ENCODE measurements at regions not wholly inside any gene's neighbourhood (a gene's known extent, or its start where the extent isn't known, plus 50 kb on each side); places are given as distances from the start of the nearest gene placed in this dataset.

DNA sequence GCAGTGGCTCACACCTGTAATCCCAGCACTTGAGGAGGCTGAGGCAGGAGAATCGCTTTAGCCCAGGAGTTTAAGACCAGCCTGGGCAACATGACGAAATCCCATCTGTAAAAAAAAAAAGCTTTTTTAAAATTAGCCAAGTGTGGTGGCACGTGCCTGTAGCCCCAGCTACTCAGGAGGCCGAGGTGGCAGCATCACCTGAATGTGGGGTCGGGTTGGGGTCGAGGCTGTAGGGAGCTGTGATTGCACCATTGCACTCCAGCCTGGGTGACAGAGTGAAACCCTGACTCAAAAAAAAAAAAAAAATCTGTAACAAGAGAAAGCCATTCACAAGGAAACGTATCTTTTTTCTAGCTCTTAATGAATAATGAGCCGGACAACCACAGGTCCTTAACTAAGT, 74.7 kb upstream of the DLG1 start:
- Histone ChIP-seq H2AFZ (ENCODE audit: low read length) (no peak overlapping the region), H3K79me2 (ENCODE audit: insufficient read depth, low read length) (no peaks in the 10 kb centered on the region), H3K27me3 (ENCODE audit: control insufficient read depth in 1 of 2, insufficient read depth in 2 of 2, low read length in 2 of 2) (no peaks in the 10 kb centered on the region), H3K27ac (ENCODE audit: extremely low read length, insufficient read depth, low read length) (no peak overlapping the region), H3K4me3 (replicated peaks in 1 of 3; ENCODE audit: insufficient read depth in 1 of 3, low read depth in 2 of 3, low read length in 3 of 3) (no peak overlapping the region), H3K9ac (ENCODE audit: insufficient read depth, low read depth, low read length) (no peak overlapping the region), H3K9me3 (ENCODE audit: low read length) (no peaks in the 10 kb centered on the region), H4K20me1 (ENCODE audit: insufficient read depth, low read length) (no peaks in the 10 kb centered on the region), H3K4me2 (ENCODE audit: low read depth, low read length) (no peak overlapping the region), H3K4me1 (ENCODE audit: insufficient read depth, low read length) (peaks cover 56% of the 10 kb centered on the region), H3K36me3 (replicated peaks in 1 of 2; ENCODE audit: control insufficient read depth in 1 of 2, insufficient read depth in 2 of 2, low read length in 2 of 2) (no peaks in the 10 kb centered on the region)
- intact Hi-C loops (cut with micrococcal nuclease; ENCODE audit: unreplicated experiment) (loop anchor here (5.0 kb wide), 4 partner anchors 49 to 129 kb away; no protein-coding TSS in a partner anchor), in situ Hi-C loops (cut with HindIII; ENCODE audit: extremely low pct_ligation_motif_present, low pct_unique_long_range_greater_than_20kb) (no loop called here)
- BruUV-seq (replicated peaks): no TSS peak
- ATAC-seq (no peak), DNase-seq (ENCODE audit: low spot score) (no peak), FAIRE-seq (no peak)
- TF ChIP-seq JUN (CRISPR knock-in tag; IDR thresholded peaks at IDR 0.05) (no peak), ARNT (IDR thresholded peaks at IDR 0.05) (no peak), XRCC5 (optimal IDR thresholded peaks at IDR 0.05; ENCODE audit: low read length) (no peak), ZNF878 (CRISPR knock-in tag; IDR thresholded peaks at IDR 0.05) (no peak), KDM5A (IDR thresholded peaks at IDR 0.05; ENCODE audit: borderline replicate concordance, low read length) (no peak), ARNT2 (CRISPR knock-in tag; IDR thresholded peaks at IDR 0.05; ENCODE audit: low read depth) (no peak), ZNF605 (CRISPR knock-in tag; IDR thresholded peaks at IDR 0.05) (no peak), ZBTB46 (CRISPR knock-in tag; IDR thresholded peaks at IDR 0.05; ENCODE audit: borderline replicate concordance) (no peak), TEAD3 (CRISPR knock-in tag; optimal IDR thresholded peaks at IDR 0.05; ENCODE audit: borderline replicate concordance) (no peak), ZNF263 (CRISPR knock-in tag; IDR thresholded peaks at IDR 0.05) (no peak), ZNF451 (CRISPR knock-in tag; IDR thresholded peaks at IDR 0.05) (no peak), GABPA (IDR thresholded peaks at IDR 0.05; ENCODE audit: low read depth, low read length) (no peak), GABPA (CRISPR knock-in tag; IDR thresholded peaks at IDR 0.05; ENCODE audit: low read depth) (no peak), SUZ12 (IDR thresholded peaks at IDR 0.05; ENCODE audit: low read depth, low read length) (no peak), BCLAF1 (IDR thresholded peaks at IDR 0.05) (no peak), RARG (CRISPR knock-in tag; IDR thresholded peaks at IDR 0.05; ENCODE audit: low read depth) (no peak)
- TF ChIP-seq, protein P1, sequence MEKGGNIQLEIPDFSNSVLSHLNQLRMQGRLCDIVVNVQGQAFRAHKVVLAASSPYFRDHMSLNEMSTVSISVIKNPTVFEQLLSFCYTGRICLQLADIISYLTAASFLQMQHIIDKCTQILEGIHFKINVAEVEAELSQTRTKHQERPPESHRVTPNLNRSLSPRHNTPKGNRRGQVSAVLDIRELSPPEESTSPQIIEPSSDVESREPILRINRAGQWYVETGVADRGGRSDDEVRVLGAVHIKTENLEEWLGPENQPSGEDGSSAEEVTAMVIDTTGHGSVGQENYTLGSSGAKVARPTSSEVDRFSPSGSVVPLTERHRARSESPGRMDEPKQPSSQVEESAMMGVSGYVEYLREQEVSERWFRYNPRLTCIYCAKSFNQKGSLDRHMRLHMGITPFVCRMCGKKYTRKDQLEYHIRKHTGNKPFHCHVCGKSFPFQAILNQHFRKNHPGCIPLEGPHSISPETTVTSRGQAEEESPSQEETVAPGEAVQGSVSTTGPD (CRISPR knock-in tag; IDR thresholded peaks at IDR 0.05): no peak
- ChIA-PET POLR2A (interaction anchor here (1.1 to 4.2 kb wide), 3 partner anchors 9 to 94 kb away, joined by 4 to 20 read pairs (median 20); no protein-coding TSS in a partner anchor), CTCF (ENCODE audit: low intra/inter-chr PET ratio, low total read pairs) (no interaction called here)
- WGBS (ENCODE audit: low lambda C conversion rate): 91% methylated on average over 8 of the region's 8 CpGs

Measured in HepG2 (cell line).